AG04449 (cell line): ENCODE measurements at regions not wholly inside any gene's neighbourhood (a gene's known extent, or its start where the extent isn't known, plus 50 kb on each side); places are given as distances from the start of the nearest gene placed in this dataset.

Source experiments
- CTCF ChIA-PET: fragments of 350-600 bp; formaldehyde crosslinking; extraction: SDS; loops from one replicate; lab custom pipeline; 2021; ENCODE audit warnings: antibody characterized with exemption; lab: Yijun Ruan, JAX
- POLR2A ChIA-PET: fragments of 400-600, 350-600 bp; formaldehyde crosslinking; extraction: SDS; loops from one replicate; lab custom pipeline; 2020; ENCODE audit warnings: antibody characterized with exemption, inconsistent platforms; lab: Yijun Ruan, JAX
- DNase-seq: peaks from one replicate; pipeline ENCODE4 v3.0.0-alpha.2; 2010; ENCODE audit warnings: low read depth, low spot score
- H3K4me3 ChIP-seq: 2 replicates; pipeline ENCODE4 v1.5.1; 2011; ENCODE audit warnings: low read depth, mild to moderate bottlenecking, control low read depth, low read length
- CTCF ChIP-seq: IDR thresholded peaks from one replicate; pipeline ENCODE4 v1.5.1; 2011; ENCODE audit warnings: mild to moderate bottlenecking, moderate library complexity, low read length, control low read depth, inconsistent platforms; ENCODE audit not compliant: insufficient read depth; ENCODE audit errors: missing control alignments

- TF ChIP-seq CTCF, result no peak
- CTCF ChIA-PET, result no interaction called here
- no peak for DNase-seq
- POLR2A ChIA-PET, result no interaction called here
- no peak overlapping the region for H3K4me3 ChIP-seq
Measured at GRCh38 chr18:78632111-78632541, 347.5 kb upstream of the SALL3 start.

- no peak overlapping the region for H3K4me3 ChIP-seq
- no peak for TF ChIP-seq CTCF
- ChIA-PET POLR2A (no interaction called here), CTCF (no interaction called here)
- no peak for DNase-seq
Measured at GRCh38 chr18:78634061-78634696, 345.4 kb upstream of the SALL3 start.

- DNase-seq, result no peak
- no peak overlapping the region for H3K4me3 ChIP-seq
- POLR2A ChIA-PET, result no interaction called here
- no peak for TF ChIP-seq CTCF
- CTCF ChIA-PET, result no interaction called here
Measured at GRCh38 chr18:78635093-78635800, 344.4 kb upstream of the SALL3 start.

GRCh38 chr18:78636260-78636659 lies 343.4 kb upstream of the SALL3 start:
- H3K4me3 ChIP-seq, result no peak overlapping the region
- TF ChIP-seq CTCF, result no peak
- no peak for DNase-seq
- ChIA-PET POLR2A (no interaction called here), CTCF (no interaction called here)

GRCh38 chr18:78637442-78638402 lies 341.9 kb upstream of the SALL3 start:
- DNase-seq, result no peak
- ChIA-PET POLR2A (no interaction called here), CTCF (no interaction called here)
- no peak overlapping the region for H3K4me3 ChIP-seq
- TF ChIP-seq CTCF, result no peak
